ENCODE measurements at regions not wholly inside any gene's neighbourhood (a gene's known extent, or its start where the extent isn't known, plus 50 kb on each side); places are given as distances from the start of the nearest gene placed in this dataset.

DNA sequence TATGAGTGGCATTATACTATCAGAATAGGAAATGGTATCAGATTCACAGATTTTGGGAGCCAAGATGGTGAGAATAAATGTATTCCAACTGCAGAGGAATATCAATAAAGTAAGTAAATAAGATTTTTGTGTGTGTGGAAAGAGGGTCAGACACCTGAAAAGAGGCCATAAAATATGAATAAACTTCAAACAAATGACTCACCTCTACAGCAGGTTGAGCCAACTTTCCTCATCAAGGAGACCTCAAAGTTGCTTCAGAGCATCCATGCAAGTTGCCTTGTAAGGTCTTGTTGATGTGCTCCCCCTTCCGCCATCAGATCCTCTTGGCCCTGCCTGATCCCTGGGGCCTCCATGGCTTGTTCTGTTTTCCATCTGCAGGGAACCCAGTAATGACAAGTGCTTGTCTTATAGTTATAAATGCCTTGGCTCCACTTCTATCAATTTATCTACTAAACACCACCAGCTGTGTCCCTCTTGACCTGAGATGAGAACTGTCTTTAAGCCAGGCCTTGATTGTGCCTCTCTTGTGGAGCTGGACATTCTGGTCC, 775.6 kb downstream of the LTN1 start:
- TF ChIP-seq, protein P1, sequence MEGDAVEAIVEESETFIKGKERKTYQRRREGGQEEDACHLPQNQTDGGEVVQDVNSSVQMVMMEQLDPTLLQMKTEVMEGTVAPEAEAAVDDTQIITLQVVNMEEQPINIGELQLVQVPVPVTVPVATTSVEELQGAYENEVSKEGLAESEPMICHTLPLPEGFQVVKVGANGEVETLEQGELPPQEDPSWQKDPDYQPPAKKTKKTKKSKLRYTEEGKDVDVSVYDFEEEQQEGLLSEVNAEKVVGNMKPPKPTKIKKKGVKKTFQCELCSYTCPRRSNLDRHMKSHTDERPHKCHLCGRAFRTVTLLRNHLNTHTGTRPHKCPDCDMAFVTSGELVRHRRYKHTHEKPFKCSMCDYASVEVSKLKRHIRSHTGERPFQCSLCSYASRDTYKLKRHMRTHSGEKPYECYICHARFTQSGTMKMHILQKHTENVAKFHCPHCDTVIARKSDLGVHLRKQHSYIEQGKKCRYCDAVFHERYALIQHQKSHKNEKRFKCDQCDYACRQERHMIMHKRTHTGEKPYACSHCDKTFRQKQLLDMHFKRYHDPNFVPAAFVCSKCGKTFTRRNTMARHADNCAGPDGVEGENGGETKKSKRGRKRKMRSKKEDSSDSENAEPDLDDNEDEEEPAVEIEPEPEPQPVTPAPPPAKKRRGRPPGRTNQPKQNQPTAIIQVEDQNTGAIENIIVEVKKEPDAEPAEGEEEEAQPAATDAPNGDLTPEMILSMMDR (conservative IDR thresholded peaks at IDR 0.05 in 1 of 2, IDR thresholded peaks at IDR 0.05 in 1 of 2; ENCODE audit: extremely low read depth in 1 of 2, insufficient read depth in 1 of 2, low read depth in 1 of 2, low read length in 2 of 2), result no peak
- TF ChIP-seq EZH2 (IDR thresholded peaks at IDR 0.05; ENCODE audit: borderline replicate concordance, low read length), result no peak
